DOHH2 (cell line): ENCODE measurements at regions not wholly inside any gene's neighbourhood (a gene's known extent, or its start where the extent isn't known, plus 50 kb on each side); places are given as distances from the start of the nearest gene placed in this dataset.

Source experiments
- EZH2phosphoT487 ChIP-seq: fragments of 200-600 bp; sonication (generic); IDR thresholded peaks from 2 replicates; pipeline ENCODE4 v1.6.1; 2017; ENCODE audit warnings: borderline replicate concordance, mild to moderate bottlenecking, antibody characterized with exemption, low read length, moderate library complexity, mixed read lengths
- TF ChIP-seq, protein P1 (sequence below): fragments of 200-600 bp; sonication (generic); IDR thresholded peaks from one replicate; pipeline ENCODE4 v1.5.1; 2014; ENCODE audit warnings: antibody characterized with exemption, mild to moderate bottlenecking, low read depth, low read length; ENCODE audit not compliant: poor library complexity, severe bottlenecking

GRCh38 chr18:53950545-53950944 is 273.9 kb downstream of the MBD2 start:
- TF ChIP-seq, protein P1, sequence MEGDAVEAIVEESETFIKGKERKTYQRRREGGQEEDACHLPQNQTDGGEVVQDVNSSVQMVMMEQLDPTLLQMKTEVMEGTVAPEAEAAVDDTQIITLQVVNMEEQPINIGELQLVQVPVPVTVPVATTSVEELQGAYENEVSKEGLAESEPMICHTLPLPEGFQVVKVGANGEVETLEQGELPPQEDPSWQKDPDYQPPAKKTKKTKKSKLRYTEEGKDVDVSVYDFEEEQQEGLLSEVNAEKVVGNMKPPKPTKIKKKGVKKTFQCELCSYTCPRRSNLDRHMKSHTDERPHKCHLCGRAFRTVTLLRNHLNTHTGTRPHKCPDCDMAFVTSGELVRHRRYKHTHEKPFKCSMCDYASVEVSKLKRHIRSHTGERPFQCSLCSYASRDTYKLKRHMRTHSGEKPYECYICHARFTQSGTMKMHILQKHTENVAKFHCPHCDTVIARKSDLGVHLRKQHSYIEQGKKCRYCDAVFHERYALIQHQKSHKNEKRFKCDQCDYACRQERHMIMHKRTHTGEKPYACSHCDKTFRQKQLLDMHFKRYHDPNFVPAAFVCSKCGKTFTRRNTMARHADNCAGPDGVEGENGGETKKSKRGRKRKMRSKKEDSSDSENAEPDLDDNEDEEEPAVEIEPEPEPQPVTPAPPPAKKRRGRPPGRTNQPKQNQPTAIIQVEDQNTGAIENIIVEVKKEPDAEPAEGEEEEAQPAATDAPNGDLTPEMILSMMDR = no peak
- no peak for TF ChIP-seq EZH2phosphoT487
